Suprapubic skin (tissue), 4 donors: ENCODE measurements at regions not wholly inside any gene's neighbourhood (a gene's known extent, or its start where the extent isn't known, plus 50 kb on each side); places are given as distances from the start of the nearest gene placed in this dataset.

ENCODE experiments used
- DNase-seq, 2 donors: peaks; one replicate each; pipeline ENCODE4 v3.0.0-alpha.2; 2019; ENCODE audit warnings: low spot score in 2 of 2
- H3K27ac ChIP-seq: fragments of 200-600 bp; sonication (generic); one replicate; pipeline ENCODE4 v1.5.1; 2019
- H3K27me3 ChIP-seq: fragments of 200-600 bp; sonication (generic); one replicate; pipeline ENCODE4 v1.5.1; 2019
- H3K36me3 ChIP-seq: fragments of 200-600 bp; sonication (generic); one replicate; pipeline ENCODE4 v1.5.1; 2019
- H3K4me1 ChIP-seq: fragments of 200-600 bp; sonication (generic); one replicate; pipeline ENCODE4 v1.5.1; 2019
- H3K4me3 ChIP-seq: fragments of 200-600 bp; sonication (generic); one replicate; pipeline ENCODE4 v1.5.1; 2019; ENCODE audit warnings: mild to moderate bottlenecking
- H3K9me3 ChIP-seq: fragments of 200-600 bp; sonication (generic); one replicate; pipeline ENCODE4 v1.5.1; 2019
- CTCF ChIP-seq, 2 donors: fragments of 200-600 bp in 1 of 2; fragments of 450-650 bp in 1 of 2; sonication (generic) in 1 of 2; IDR thresholded peaks; one replicate each; pipeline ENCODE4 v1.5.1; 2016 to 2019; ENCODE audit warnings: antibody characterized with exemption in 2 of 2, mild to moderate bottlenecking in 1 of 2, moderate library complexity in 1 of 2
- EP300 ChIP-seq: sonication (generic); formaldehyde crosslinking; IDR thresholded peaks from one replicate; pipeline ENCODE4 v1.6.1; 2017; ENCODE audit warnings: antibody characterized with exemption
- POLR2A ChIP-seq, 2 donors: fragments of 450-650 bp; IDR thresholded peaks; one replicate each; pipeline ENCODE4 v1.6.1; 2017; ENCODE audit warnings: antibody characterized with exemption in 2 of 2, mild to moderate bottlenecking in 2 of 2, moderate library complexity in 2 of 2
- POLR2AphosphoS5 ChIP-seq, 3 donors: sonication (generic); formaldehyde crosslinking; IDR thresholded peaks; one replicate each; pipeline ENCODE4 v1.6.1; 2017; ENCODE audit warnings: antibody characterized with exemption in 3 of 3
- WGBS: methylation state at CpG from one replicate; pipeline ENCODE4 v1.1.5; 2018; 5-methylcytosine and 5-hydroxymethylcytosine counted together

DNA sequence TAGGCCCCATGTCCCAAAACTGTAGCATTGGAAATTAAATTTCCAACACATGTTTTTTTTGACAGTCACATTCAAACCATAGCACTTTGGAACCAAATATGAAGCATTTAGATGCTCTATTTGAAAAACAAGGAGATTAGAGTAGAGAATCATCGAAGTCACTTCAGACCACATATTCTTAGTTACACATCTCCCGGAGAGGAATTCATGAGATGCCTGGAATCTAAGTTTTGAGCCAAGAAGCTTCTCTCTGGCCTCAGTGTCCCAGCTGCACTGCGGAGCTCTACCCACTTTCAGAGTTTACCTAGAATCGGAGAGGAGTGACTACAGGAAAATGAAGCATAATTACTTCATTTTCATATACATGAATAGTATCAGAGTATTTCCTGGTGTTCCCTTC lies 385.9 kb downstream of the TNS1 start:
- H3K9me3 ChIP-seq, result no peaks in the 10 kb centered on the region
- no peaks in the 10 kb centered on the region for H3K27me3 ChIP-seq
- WGBS, result 92% methylated on average over 4 of the region's 4 CpGs
- H3K36me3 ChIP-seq, result no peaks in the 10 kb centered on the region
- TF ChIP-seq EP300 (no peak), CTCF (IDR thresholded peaks at IDR 0.05) (no peak), POLR2A (IDR thresholded peaks at IDR 0.05) (no peak), POLR2AphosphoS5 (IDR thresholded peaks at IDR 0.05) (no peak)
- H3K27ac ChIP-seq, result no peak overlapping the region
- H3K4me3 ChIP-seq, result no peak overlapping the region
- no peak for DNase-seq
- H3K4me1 ChIP-seq, result no peaks in the 10 kb centered on the region

GRCh38 chr2:217615171-217615570 lies 387.6 kb downstream of the TNS1 start:
- WGBS, result 91% methylated on average over 1 of the region's 1 CpG
- no peak overlapping the region for H3K27ac ChIP-seq
- H3K27me3 ChIP-seq, result no peaks in the 10 kb centered on the region
- no peak for TF ChIP-seq POLR2AphosphoS5 (IDR thresholded peaks at IDR 0.05)
- TF ChIP-seq POLR2A (IDR thresholded peaks at IDR 0.05), result no peak
- no peak for TF ChIP-seq EP300
- no peak for TF ChIP-seq CTCF (IDR thresholded peaks at IDR 0.05)
- no peaks in the 10 kb centered on the region for H3K4me1 ChIP-seq
- H3K4me3 ChIP-seq, result no peak overlapping the region
- DNase-seq, result no peak
- no peaks in the 10 kb centered on the region for H3K9me3 ChIP-seq
- H3K36me3 ChIP-seq, result no peaks in the 10 kb centered on the region

DNA sequence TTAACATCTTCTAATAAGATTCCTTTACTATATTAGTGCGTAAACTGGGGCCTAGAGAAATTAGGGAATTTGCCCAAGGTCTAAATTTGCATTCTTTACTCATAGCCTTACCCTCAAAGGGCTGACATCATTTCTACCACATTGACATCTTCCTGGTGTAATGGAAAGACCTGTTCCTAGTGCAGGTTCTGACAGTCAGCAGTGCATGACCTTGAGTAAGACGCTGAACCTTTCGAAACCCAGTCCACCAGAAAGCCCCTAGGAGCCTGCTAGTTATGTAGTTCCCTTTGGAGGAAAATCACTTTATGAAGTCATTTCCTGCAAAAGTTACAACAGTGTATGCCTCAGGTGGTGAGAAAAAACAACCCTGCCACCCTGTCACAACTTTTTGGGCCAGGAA lies 388.3 kb downstream of the TNS1 start:
- TF ChIP-seq POLR2A (IDR thresholded peaks at IDR 0.05), result no peak
- TF ChIP-seq CTCF (IDR thresholded peaks at IDR 0.05), result no peak
- TF ChIP-seq POLR2AphosphoS5 (IDR thresholded peaks at IDR 0.05), result no peak
- no peak for TF ChIP-seq EP300
- 98% methylated on average over 3 of the region's 3 CpGs for WGBS
- H3K9me3 ChIP-seq, result no peaks in the 10 kb centered on the region

DNA sequence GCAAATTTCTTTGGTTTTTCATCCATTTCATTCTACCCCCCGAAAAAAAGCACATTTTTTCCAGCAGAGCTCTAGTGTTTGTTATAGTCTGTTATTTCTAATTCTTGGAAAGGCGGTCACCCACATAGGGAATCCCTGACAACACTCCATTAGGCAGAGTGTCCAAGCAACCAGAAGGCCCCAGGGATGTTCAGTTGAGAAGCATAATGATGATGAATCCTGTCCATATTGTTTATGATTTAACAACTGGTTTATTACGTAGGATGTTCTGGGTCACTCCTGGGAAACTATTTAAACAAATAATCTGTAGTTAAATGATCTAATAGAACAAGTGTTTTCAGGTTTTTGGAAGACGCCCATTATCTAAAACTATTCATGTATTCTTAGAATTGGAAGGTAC lies 388.7 kb downstream of the TNS1 start:
- H3K9me3 ChIP-seq, result no peaks in the 10 kb centered on the region
- TF ChIP-seq POLR2A (IDR thresholded peaks at IDR 0.05) (no peak), POLR2AphosphoS5 (IDR thresholded peaks at IDR 0.05) (no peak)
- no peaks in the 10 kb centered on the region for H3K4me1 ChIP-seq
- no peaks in the 10 kb centered on the region for H3K36me3 ChIP-seq
- no peaks in the 10 kb centered on the region for H3K27me3 ChIP-seq
- H3K4me3 ChIP-seq, result no peak overlapping the region
- no peak overlapping the region for H3K27ac ChIP-seq
- WGBS, result 92% methylated on average over 4 of the region's 4 CpGs
- DNase-seq, result no peak

More for the DNA sequence above, 388.3 kb downstream of the TNS1 start:
- Histone ChIP-seq H3K27ac (no peak overlapping the region), H3K4me3 (no peak overlapping the region), H3K36me3 (no peaks in the 10 kb centered on the region), H3K4me1 (no peaks in the 10 kb centered on the region), H3K27me3 (no peaks in the 10 kb centered on the region)
- no peak for DNase-seq

DNA sequence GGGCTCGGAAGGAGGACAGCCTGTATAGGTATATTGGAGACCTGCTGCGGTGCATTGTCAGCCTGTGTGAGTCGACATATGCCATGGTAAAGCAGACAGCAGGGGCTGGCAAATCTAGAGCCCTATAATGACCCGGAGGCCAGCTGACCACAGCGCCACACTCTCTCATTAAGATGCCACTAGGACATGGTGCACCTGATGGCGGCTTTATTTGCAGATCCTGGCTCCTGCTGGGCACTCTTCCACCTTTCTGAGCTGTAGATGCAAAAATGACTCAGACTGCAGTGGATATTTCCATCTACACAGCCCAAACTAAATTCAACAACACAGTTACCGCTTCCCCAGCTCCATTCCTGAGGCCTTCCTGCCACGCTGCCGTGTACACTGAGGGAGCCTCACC lies 389.9 kb downstream of the TNS1 start:
- Histone ChIP-seq H3K9me3 (no peaks in the 10 kb centered on the region), H3K4me1 (no peaks in the 10 kb centered on the region), H3K36me3 (no peaks in the 10 kb centered on the region), H3K27me3 (no peaks in the 10 kb centered on the region), H3K27ac (no peak overlapping the region), H3K4me3 (no peak overlapping the region)
- DNase-seq, result no peak
- TF ChIP-seq EP300, result no peak
- no peak for TF ChIP-seq CTCF (IDR thresholded peaks at IDR 0.05)
- no peak for TF ChIP-seq POLR2AphosphoS5 (IDR thresholded peaks at IDR 0.05)
- TF ChIP-seq POLR2A (IDR thresholded peaks at IDR 0.05), result no peak
- WGBS, result 93% methylated on average over 7 of the region's 9 CpGs

DNA sequence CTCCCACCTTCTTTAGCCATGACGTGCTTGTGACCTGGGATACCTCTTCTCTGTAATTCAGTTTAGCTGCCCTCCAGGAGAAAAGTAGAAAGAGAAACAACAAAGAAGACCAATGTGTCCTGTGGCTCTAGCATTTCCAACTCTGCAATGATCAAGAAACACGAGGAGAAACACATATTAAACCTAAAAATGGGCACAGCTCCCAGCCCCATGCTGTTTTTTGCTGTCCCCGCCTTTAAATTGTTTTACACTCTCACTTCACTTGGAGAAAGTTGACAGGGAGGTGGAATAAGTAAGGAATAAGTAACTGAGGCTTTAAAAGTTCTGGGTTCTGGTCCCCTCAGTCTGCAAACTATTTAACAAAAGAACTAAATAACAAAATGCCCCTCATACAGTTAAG lies 390.6 kb downstream of the TNS1 start:
- Histone ChIP-seq H3K27me3 (no peaks in the 10 kb centered on the region), H3K4me1 (no peaks in the 10 kb centered on the region), H3K36me3 (no peaks in the 10 kb centered on the region), H3K27ac (no peak overlapping the region), H3K4me3 (no peak overlapping the region), H3K9me3 (no peaks in the 10 kb centered on the region)
- no peak for TF ChIP-seq EP300
- no peak for TF ChIP-seq POLR2A (IDR thresholded peaks at IDR 0.05)
- TF ChIP-seq POLR2AphosphoS5 (IDR thresholded peaks at IDR 0.05), result no peak
- TF ChIP-seq CTCF (IDR thresholded peaks at IDR 0.05), result no peak
- no peak for DNase-seq
- 68% methylated on average over 3 of the region's 3 CpGs for WGBS
